Lower leg skin (tissue), 3 donors: ENCODE measurements at regions not wholly inside any gene's neighbourhood (a gene's known extent, or its start where the extent isn't known, plus 50 kb on each side); places are given as distances from the start of the nearest gene placed in this dataset.

Experiments
- POLR2A ChIP-seq, 2 donors: fragments of 450-650 bp; IDR thresholded peaks; one replicate each; pipeline ENCODE4 v1.6.1; 2016 to 2017; ENCODE audit warnings: antibody characterized with exemption in 2 of 2, mild to moderate bottlenecking in 1 of 2, moderate library complexity in 1 of 2
- TF ChIP-seq, protein P1 (sequence below), 3 donors: fragments of 450-650 bp; IDR thresholded peaks; one replicate each; pipeline ENCODE4 v1.5.1; 2016; ENCODE audit warnings: antibody characterized with exemption in 3 of 3, mild to moderate bottlenecking in 3 of 3, moderate library complexity in 2 of 3

- TF ChIP-seq, protein P1, sequence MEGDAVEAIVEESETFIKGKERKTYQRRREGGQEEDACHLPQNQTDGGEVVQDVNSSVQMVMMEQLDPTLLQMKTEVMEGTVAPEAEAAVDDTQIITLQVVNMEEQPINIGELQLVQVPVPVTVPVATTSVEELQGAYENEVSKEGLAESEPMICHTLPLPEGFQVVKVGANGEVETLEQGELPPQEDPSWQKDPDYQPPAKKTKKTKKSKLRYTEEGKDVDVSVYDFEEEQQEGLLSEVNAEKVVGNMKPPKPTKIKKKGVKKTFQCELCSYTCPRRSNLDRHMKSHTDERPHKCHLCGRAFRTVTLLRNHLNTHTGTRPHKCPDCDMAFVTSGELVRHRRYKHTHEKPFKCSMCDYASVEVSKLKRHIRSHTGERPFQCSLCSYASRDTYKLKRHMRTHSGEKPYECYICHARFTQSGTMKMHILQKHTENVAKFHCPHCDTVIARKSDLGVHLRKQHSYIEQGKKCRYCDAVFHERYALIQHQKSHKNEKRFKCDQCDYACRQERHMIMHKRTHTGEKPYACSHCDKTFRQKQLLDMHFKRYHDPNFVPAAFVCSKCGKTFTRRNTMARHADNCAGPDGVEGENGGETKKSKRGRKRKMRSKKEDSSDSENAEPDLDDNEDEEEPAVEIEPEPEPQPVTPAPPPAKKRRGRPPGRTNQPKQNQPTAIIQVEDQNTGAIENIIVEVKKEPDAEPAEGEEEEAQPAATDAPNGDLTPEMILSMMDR (IDR thresholded peaks at IDR 0.05): no peak
- TF ChIP-seq POLR2A (IDR thresholded peaks at IDR 0.05): no peak
These were observed 109.7 kb downstream of the MSL3 start for GRCh38 chrX:11867610-11868345.
